ENCODE measurements at regions not wholly inside any gene's neighbourhood (a gene's known extent, or its start where the extent isn't known, plus 50 kb on each side); places are given as distances from the start of the nearest gene placed in this dataset.

GRCh38 chr13:38514575-38514974, 164.9 kb downstream of the UFM1 start:
- TF ChIP-seq, protein P1, sequence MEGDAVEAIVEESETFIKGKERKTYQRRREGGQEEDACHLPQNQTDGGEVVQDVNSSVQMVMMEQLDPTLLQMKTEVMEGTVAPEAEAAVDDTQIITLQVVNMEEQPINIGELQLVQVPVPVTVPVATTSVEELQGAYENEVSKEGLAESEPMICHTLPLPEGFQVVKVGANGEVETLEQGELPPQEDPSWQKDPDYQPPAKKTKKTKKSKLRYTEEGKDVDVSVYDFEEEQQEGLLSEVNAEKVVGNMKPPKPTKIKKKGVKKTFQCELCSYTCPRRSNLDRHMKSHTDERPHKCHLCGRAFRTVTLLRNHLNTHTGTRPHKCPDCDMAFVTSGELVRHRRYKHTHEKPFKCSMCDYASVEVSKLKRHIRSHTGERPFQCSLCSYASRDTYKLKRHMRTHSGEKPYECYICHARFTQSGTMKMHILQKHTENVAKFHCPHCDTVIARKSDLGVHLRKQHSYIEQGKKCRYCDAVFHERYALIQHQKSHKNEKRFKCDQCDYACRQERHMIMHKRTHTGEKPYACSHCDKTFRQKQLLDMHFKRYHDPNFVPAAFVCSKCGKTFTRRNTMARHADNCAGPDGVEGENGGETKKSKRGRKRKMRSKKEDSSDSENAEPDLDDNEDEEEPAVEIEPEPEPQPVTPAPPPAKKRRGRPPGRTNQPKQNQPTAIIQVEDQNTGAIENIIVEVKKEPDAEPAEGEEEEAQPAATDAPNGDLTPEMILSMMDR (conservative IDR thresholded peaks at IDR 0.05; ENCODE audit: control insufficient read depth, insufficient read depth, low read depth, low read length): no peak
- no peak for DNase-seq (ENCODE audit: low read depth)
- no peak overlapping the region for H3K4me3 ChIP-seq (ENCODE audit: control insufficient read depth, low read depth, low read length)

- TF ChIP-seq, protein P1 (conservative IDR thresholded peaks at IDR 0.05; ENCODE audit: control insufficient read depth, insufficient read depth, low read depth, low read length): no peak
Measured at GRCh38 chr13:38518328-38518727, 168.5 kb upstream of the FREM2 start.

GRCh38 chr13:38519229-38519911, 167.5 kb upstream of the FREM2 start:
- TF ChIP-seq, protein P1 (conservative IDR thresholded peaks at IDR 0.05; ENCODE audit: control insufficient read depth, insufficient read depth, low read depth, low read length): no peak
- H3K4me3 ChIP-seq (ENCODE audit: control insufficient read depth, low read depth, low read length): no peak overlapping the region
- no peak for DNase-seq (ENCODE audit: low read depth)

More at GRCh38 chr13:38518328-38518727, 168.5 kb upstream of the FREM2 start:
- DNase-seq (ENCODE audit: low read depth): no peak
- no peak overlapping the region for H3K4me3 ChIP-seq (ENCODE audit: control insufficient read depth, low read depth, low read length)

DNA sequence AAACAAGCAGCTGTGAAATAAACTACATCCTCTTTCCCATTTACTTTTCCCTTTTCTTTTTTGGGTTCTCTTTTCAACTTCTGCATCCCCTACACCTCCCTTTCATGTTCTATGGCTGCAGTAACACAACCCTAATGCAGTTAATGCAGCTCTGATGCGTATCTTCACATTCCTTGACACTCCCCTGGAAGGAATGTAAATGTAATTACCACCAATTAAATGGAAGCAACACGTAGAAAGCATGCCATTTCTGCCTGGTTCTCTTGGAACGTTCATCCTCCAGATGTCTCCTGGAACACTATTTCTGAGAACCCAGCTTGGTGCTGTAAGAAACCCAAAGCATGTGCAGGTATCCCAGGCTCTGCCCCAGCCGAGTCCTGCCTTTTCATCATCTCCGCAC, 166.8 kb upstream of the FREM2 start:
- TF ChIP-seq, protein P1 (conservative IDR thresholded peaks at IDR 0.05; ENCODE audit: control insufficient read depth, insufficient read depth, low read depth, low read length): no peak
- no peak for DNase-seq (ENCODE audit: low read depth)
- H3K4me3 ChIP-seq (ENCODE audit: control insufficient read depth, low read depth, low read length): no peak overlapping the region

DNA sequence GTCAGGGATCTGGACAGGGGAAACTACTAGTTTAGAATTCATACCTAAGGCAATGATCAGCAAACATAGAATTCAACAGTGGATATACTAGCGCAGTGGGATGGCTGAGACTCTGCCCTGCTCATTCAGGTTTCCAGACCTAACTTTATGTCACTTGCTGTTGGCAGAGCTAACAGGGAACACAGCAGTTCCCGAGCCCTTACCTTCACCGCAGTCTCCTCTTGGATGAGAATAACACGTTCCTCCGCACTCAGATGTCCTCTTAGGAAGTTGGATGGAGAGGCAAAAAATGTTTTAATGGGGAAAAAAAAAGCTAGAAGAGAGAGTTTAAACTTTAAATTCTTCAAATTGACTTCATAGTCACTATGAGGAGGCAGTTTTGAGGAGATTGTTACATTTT, 159.7 kb upstream of the FREM2 start:
- no peak overlapping the region for H3K4me3 ChIP-seq (ENCODE audit: control insufficient read depth, low read depth, low read length)
- TF ChIP-seq, protein P1 (conservative IDR thresholded peaks at IDR 0.05; ENCODE audit: control insufficient read depth, insufficient read depth, low read depth, low read length): no peak
- no peak for DNase-seq (ENCODE audit: low read depth)

- no peak overlapping the region for H3K4me3 ChIP-seq (ENCODE audit: control insufficient read depth, low read depth, low read length)
- no peak for DNase-seq (ENCODE audit: low read depth)
- TF ChIP-seq, protein P1 (conservative IDR thresholded peaks at IDR 0.05; ENCODE audit: control insufficient read depth, insufficient read depth, low read depth, low read length): no peak
Measured at GRCh38 chr13:38528986-38529385, 157.9 kb upstream of the FREM2 start.

Measured in fibroblast of mammary gland (primary cell).